K562 (cell line): ENCODE measurements at regions not wholly inside any gene's neighbourhood (a gene's known extent, or its start where the extent isn't known, plus 50 kb on each side); places are given as distances from the start of the nearest gene placed in this dataset.

Experiments
- CBFB ChIP-seq: sonication (generic); formaldehyde crosslinking; IDR thresholded peaks from 2 replicates; pipeline ENCODE4 v1.4.0; 2020; ENCODE audit warnings: mild to moderate bottlenecking, missing genetic modification reagents
- CREB1 ChIP-seq, 2 experiments: sonication (generic) in 1 of 2; formaldehyde crosslinking in 1 of 2; IDR thresholded peaks; 2 replicates each; pipeline versions ENCODE4 v1.6.1 to v1.8.0; 2012 to 2022; ENCODE audit warnings: inconsistent platforms in 1 of 2, mild to moderate bottlenecking in 1 of 2, missing genetic modification reagents in 1 of 2, moderate library complexity in 1 of 2
- E2F3 ChIP-seq: fragments of 250-450 bp; sonication (Bioruptor Pico); IDR thresholded peaks from 2 replicates; pipeline ENCODE4 v1.4.0; 2020; ENCODE audit warnings: mild to moderate bottlenecking
- FIP1L1 ChIP-seq: fragments of 200-400 bp; formaldehyde crosslinking; IDR thresholded peaks from 2 replicates; pipeline ENCODE4 v1.6.1; 2018; ENCODE audit warnings: mild to moderate bottlenecking, low read depth, low read length; ENCODE audit not compliant: poor library complexity, severe bottlenecking
- GATAD2B ChIP-seq: fragments of 450-650 bp; IDR thresholded peaks from 2 replicates; pipeline ENCODE4 v1.6.1; 2017; ENCODE audit warnings: mild to moderate bottlenecking, borderline replicate concordance
- KLF16 ChIP-seq: IDR thresholded peaks from 2 replicates; pipeline ENCODE4 v1.6.1; 2016; ENCODE audit warnings: antibody characterized with exemption
- MCM2 ChIP-seq: fragments of 450-650 bp; IDR thresholded peaks from 2 replicates; pipeline ENCODE4 v1.6.1; 2017; ENCODE audit warnings: low read depth, mild to moderate bottlenecking
- MEF2A ChIP-seq: IDR thresholded peaks from 2 replicates; pipeline ENCODE4 v1.6.1; 2011; ENCODE audit warnings: low read depth, mild to moderate bottlenecking, low read length, moderate library complexity; ENCODE audit not compliant: control insufficient read depth
- PCBP2 ChIP-seq: fragments of 200-400 bp; formaldehyde crosslinking; IDR thresholded peaks from 2 replicates; pipeline ENCODE4 v1.6.1; 2018; ENCODE audit warnings: low read length, low read depth, mild to moderate bottlenecking, moderate library complexity; ENCODE audit not compliant: poor library complexity, severe bottlenecking
- POLR2G ChIP-seq: fragments of 200-400 bp; formaldehyde crosslinking; IDR thresholded peaks from 2 replicates; pipeline ENCODE4 v1.6.1; 2017; ENCODE audit warnings: low read depth, mild to moderate bottlenecking, antibody characterized with exemption, low read length, moderate library complexity
- SFPQ ChIP-seq: fragments of 200-400 bp; formaldehyde crosslinking; IDR thresholded peaks from 2 replicates; pipeline ENCODE4 v1.6.1; 2017; ENCODE audit warnings: mild to moderate bottlenecking, low read depth, low read length, moderate library complexity
- SMARCC2 ChIP-seq: fragments of 450-650 bp; IDR thresholded peaks from 2 replicates; pipeline ENCODE4 v1.6.1; 2017; ENCODE audit warnings: antibody characterized with exemption, moderate library complexity, mild to moderate bottlenecking, low read depth
- YY1 ChIP-seq, 3 experiments: IDR thresholded peaks; 2 replicates each; pipeline ENCODE4 v1.6.1; 2011; ENCODE audit warnings: low read length in 2 of 3, mild to moderate bottlenecking in 2 of 3, moderate library complexity in 2 of 3, borderline replicate concordance in 1 of 3, control low read depth in 1 of 3, low read depth in 1 of 3; ENCODE audit not compliant: insufficient read depth in 3 of 3, insufficient replicate concordance in 2 of 3, control insufficient read depth in 1 of 3, insufficient read length in 1 of 3; ENCODE audit errors: extremely low read depth in 1 of 3
- ZBTB49 ChIP-seq: sonication (generic); formaldehyde crosslinking; IDR thresholded peaks from 2 replicates; pipeline ENCODE4 v1.8.0; 2022; ENCODE audit warnings: missing genetic modification reagents, mild to moderate bottlenecking, borderline replicate concordance
- ZNF274 ChIP-seq: IDR thresholded peaks from 2 replicates; pipeline ENCODE4 v1.6.1; 2011; ENCODE audit warnings: low read depth, mild to moderate bottlenecking, low read length, moderate library complexity, borderline replicate concordance
- ZNF507 ChIP-seq: conservative IDR thresholded peaks from 2 replicates; pipeline ENCODE4 v1.6.1; 2017; ENCODE audit warnings: missing genetic modification characterization, missing compliant biosample characterization
- ZSCAN32 ChIP-seq: fragments of 450-650 bp; formaldehyde crosslinking; IDR thresholded peaks from 2 replicates; pipeline ENCODE4 v1.4.0; 2020; ENCODE audit warnings: mild to moderate bottlenecking, moderate library complexity
- TF ChIP-seq, protein P1 (sequence below): fragments of 450-650 bp; IDR thresholded peaks from 2 replicates; pipeline ENCODE4 v1.7.1; 2018; ENCODE audit warnings: mild to moderate bottlenecking, low read depth; ENCODE audit not compliant: partially characterized antibody

DNA sequence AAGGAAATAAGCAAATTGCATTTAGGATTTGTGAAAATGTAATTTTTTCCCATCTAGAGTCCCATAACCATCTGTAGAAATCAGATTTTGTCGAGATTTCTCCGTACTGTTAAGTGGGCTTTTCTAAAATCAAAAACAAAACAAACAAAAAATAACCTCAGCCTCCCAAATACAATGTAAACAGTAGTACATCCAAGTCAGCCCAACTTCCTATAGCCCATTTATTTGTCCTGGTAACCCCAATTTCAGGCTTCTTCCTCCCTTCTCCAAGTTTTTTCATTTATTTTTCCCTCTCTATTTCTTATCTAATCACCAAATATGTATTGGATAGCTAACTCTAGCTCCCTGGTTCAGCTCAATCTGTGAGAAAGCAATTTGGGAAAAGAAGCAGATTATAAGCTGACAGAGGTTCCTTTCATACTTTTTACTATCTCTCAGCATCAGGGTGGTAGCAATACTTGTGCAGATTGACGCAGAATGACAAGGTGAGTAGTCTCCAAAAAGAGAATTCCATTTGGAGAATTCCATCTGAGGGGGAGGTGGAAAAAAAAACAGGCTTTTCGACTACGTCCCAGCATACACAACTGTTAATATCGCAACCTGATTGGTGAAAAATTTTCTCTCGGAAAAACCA, 132.6 kb upstream of the BTN3A2 start (continued):
- TF ChIP-seq SFPQ (peak; percentile 43; the same call in 1 of the 2 replicates), MCM2 (no peak), YY1 (IDR thresholded peaks at IDR 0.05; ENCODE audit: borderline replicate concordance in 1 of 3, control insufficient read depth in 1 of 3, extremely low read depth in 1 of 3, insufficient read depth in 3 of 3, insufficient read length in 1 of 3, insufficient replicate concordance in 2 of 3, low read depth in 1 of 3, low read length in 2 of 3) (no peak), ZNF274 (no peak), FIP1L1 (peak; percentile 5), SMARCC2 (no peak), E2F3 (CRISPR knock-in tag) (no peak), GATAD2B (no peak), POLR2G (no peak), ZNF507 (tag) (no peak), CREB1 (IDR thresholded peaks at IDR 0.05) (no peak), CREB1 (CRISPR knock-in tag; IDR thresholded peaks at IDR 0.05) (no peak; the same call in 1 of the 2 replicates), MEF2A (no peak), ZSCAN32 (CRISPR knock-in tag) (no peak), PCBP2 (peak; percentile 45), KLF16 (no peak), ZBTB49 (CRISPR knock-in tag) (no peak), CBFB (CRISPR knock-in tag) (no peak)
- TF ChIP-seq, protein P1, sequence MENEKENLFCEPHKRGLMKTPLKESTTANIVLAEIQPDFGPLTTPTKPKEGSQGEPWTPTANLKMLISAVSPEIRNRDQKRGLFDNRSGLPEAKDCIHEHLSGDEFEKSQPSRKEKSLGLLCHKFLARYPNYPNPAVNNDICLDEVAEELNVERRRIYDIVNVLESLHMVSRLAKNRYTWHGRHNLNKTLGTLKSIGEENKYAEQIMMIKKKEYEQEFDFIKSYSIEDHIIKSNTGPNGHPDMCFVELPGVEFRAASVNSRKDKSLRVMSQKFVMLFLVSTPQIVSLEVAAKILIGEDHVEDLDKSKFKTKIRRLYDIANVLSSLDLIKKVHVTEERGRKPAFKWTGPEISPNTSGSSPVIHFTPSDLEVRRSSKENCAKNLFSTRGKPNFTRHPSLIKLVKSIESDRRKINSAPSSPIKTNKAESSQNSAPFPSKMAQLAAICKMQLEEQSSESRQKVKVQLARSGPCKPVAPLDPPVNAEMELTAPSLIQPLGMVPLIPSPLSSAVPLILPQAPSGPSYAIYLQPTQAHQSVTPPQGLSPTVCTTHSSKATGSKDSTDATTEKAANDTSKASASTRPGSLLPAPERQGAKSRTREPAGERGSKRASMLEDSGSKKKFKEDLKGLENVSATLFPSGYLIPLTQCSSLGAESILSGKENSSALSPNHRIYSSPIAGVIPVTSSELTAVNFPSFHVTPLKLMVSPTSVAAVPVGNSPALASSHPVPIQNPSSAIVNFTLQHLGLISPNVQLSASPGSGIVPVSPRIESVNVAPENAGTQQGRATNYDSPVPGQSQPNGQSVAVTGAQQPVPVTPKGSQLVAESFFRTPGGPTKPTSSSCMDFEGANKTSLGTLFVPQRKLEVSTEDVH, result no peak
